ENCODE measurements at regions not wholly inside any gene's neighbourhood (a gene's known extent, or its start where the extent isn't known, plus 50 kb on each side); places are given as distances from the start of the nearest gene placed in this dataset.

GRCh38 chr13:108427355-108427754, 157.8 kb downstream of the TNFSF13B start:
- TF ChIP-seq CTCF (IDR thresholded peaks at IDR 0.05) (no peak), POLR2A (IDR thresholded peaks at IDR 0.05) (no peak)

Measured in testis (tissue), 2 donors.